Adrenal gland (tissue), 9 donors: ENCODE measurements at regions not wholly inside any gene's neighbourhood (a gene's known extent, or its start where the extent isn't known, plus 50 kb on each side); places are given as distances from the start of the nearest gene placed in this dataset.

ENCODE experiments used
- DNase-seq, 7 donors: peaks; one replicate each; pipeline ENCODE4 v3.0.0-alpha.2; 2019 to 2020
- H3K27ac ChIP-seq, 5 donors: fragments of 200-600 bp; sonication (generic) in 4 of 5; 1 replicate in 3 of 5; 2 replicates in 2 of 5; pipeline versions ENCODE4 v1.5.1 to v1.8.0; 2016 to 2020; ENCODE audit warnings: mild to moderate bottlenecking in 1 of 5
- H3K27me3 ChIP-seq: fragments of 200-600 bp; 2 replicates; pipeline ENCODE4 v1.8.0; 2021
- H3K36me3 ChIP-seq, 2 donors: fragments of 200-600 bp; replicated peaks in 1 of 2; 1 replicate in 1 of 2; 2 replicates in 1 of 2; pipeline versions ENCODE4 v1.5.1 to v1.8.0; 2018 to 2022
- H3K4me1 ChIP-seq, 2 donors: fragments of 200-600 bp; replicated peaks in 1 of 2; 1 replicate in 1 of 2; 2 replicates in 1 of 2; pipeline versions ENCODE4 v1.5.1 to v1.8.0; 2018 to 2021
- H3K4me3 ChIP-seq, 4 donors: fragments of 200-600 bp; sonication (generic) in 3 of 4; one replicate each; pipeline ENCODE4 v1.5.1; 2016 to 2018
- H3K9me3 ChIP-seq, 3 donors: fragments of 200-600 bp; sonication (generic) in 1 of 3; replicated peaks in 1 of 3; 1 replicate in 2 of 3; 2 replicates in 1 of 3; pipeline versions ENCODE4 v1.5.1 to v1.8.0; 2016 to 2021
- CTCF ChIP-seq, 6 experiments: fragments of 450-650 bp in 4 of 6; fragments of 200-600 bp in 2 of 6; sonication (generic) in 1 of 6; IDR thresholded peaks; 1 replicate in 5 of 6; 2 replicates in 1 of 6; pipeline versions ENCODE4 v1.5.1 to v1.8.0; 2016 to 2021; ENCODE audit warnings: antibody characterized with exemption in 6 of 6, mild to moderate bottlenecking in 2 of 6, moderate library complexity in 1 of 6
- POLR2A ChIP-seq, 2 donors: fragments of 450-650 bp; IDR thresholded peaks; one replicate each; pipeline ENCODE4 v1.6.1; 2017; ENCODE audit warnings: antibody characterized with exemption in 2 of 2, mild to moderate bottlenecking in 2 of 2, moderate library complexity in 1 of 2
- WGBS, 4 donors: extraction: QIAGEN DNeasy Blood & Tissue Kit in 2 of 4; methylation state at CpG; one replicate each; pipeline versions ENCODE4 v1.1.5 to v1.1.7; 2013 to 2017; 5-methylcytosine and 5-hydroxymethylcytosine counted together
- intact Hi-C, 2 donors: fragments of 100-400 bp; cut with DNase I; formaldehyde crosslinking; loops; one replicate each; pipeline versions ENCODE4 v1.14.1 to v1.15.0; 2022 to 2023
- donor health status: healthy with polysubstance abuse.
- donor health status: Bipolar disorder and iron deficiency.
- donor health status: DM: yes; HTN: yes; CAD: no.
- donor health status: DM: no; HTN: no; CAD: no.
- donor health status: DM: no; HTN: no; CAD: no.

- Histone ChIP-seq H3K4me1 (peaks cover 6 to 7% of the 10 kb centered on the region in 2 donors), H3K27me3 (no peaks in the 10 kb centered on the region), H3K36me3 (no peaks in the 10 kb centered on the region), H3K4me3 (no peak overlapping the region), H3K9me3 (no peaks in the 10 kb centered on the region), H3K27ac (no peak overlapping the region)
- 60 to 82% (median 73%) methylated on average over 2 to 3 of the region's 3 CpGs for WGBS, 4 donors
- no peak for TF ChIP-seq CTCF (IDR thresholded peaks at IDR 0.05)
- intact Hi-C loops = no loop called here
- no peak for DNase-seq
Observed at GRCh38 chr5:13382232-13382631, 562.3 kb downstream of the DNAH5 start.

DNA sequence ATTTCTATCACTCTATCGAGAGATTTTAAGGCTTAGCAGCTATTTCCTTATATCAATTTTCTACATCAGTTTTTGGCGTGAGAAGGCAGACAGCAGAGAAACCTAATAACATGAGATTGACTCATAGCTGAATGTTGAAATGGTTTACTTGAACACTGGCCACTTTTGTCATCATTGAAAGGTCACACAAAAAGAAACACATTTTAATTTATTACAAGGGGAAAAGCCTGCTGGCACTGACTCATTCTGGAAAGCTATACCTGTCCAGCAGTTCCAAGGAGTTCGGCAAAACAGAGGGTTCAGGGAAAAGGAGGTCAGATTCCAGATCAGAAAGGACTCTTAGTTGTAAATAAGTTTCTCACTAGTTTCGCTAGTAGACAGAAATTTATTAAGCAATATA lies 566.4 kb downstream of the DNAH5 start:
- peak; percentile 33 to 71 (median 54) for DNase-seq
- intact Hi-C loops = no loop called here
- Histone ChIP-seq H3K36me3 (no peaks in the 10 kb centered on the region), H3K4me3 (no peak overlapping the region), H3K27me3 (no peaks in the 10 kb centered on the region), H3K4me1 (peaks cover 8 to 10% of the 10 kb centered on the region in 2 donors), H3K9me3 (no peaks in the 10 kb centered on the region), H3K27ac (peak overlapping the region in 4 of 5 donors; percentile 32 to 49 (median 36))
- 38 to 49% (median 43%) methylated on average over 4 of the region's 4 CpGs for WGBS, 4 donors
- TF ChIP-seq CTCF (IDR thresholded peaks at IDR 0.05) (no peak), POLR2A (IDR thresholded peaks at IDR 0.05) (no peak)

DNA sequence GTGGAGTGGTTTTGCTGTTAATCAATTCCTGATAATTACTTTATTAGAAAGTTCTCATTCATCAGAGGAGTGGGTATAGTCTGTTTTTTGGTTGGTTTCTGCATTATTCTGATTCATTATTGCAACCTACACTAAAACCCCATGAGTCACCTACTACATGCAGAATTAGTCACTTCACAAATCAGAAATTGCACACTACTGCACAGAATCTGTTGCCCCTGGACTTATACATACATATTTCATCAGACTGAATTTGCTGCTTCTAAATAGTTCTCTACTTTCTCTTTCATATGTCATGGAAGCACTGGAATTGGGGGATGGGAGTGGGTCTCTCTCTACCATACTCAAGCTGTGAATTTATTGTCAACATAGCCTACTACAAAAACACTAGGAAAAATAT lies 585.1 kb downstream of the DNAH5 start:
- Histone ChIP-seq H3K4me3 (no peak overlapping the region), H3K27me3 (no peaks in the 10 kb centered on the region), H3K4me1 (no peaks in the 10 kb centered on the region), H3K9me3 (peaks cover 0 to 7% (median 0%) of the 10 kb centered on the region in 3 donors), H3K27ac (no peak overlapping the region), H3K36me3 (no peaks in the 10 kb centered on the region)
- intact Hi-C loops = no loop called here
- TF ChIP-seq POLR2A (IDR thresholded peaks at IDR 0.05) (no peak), CTCF (IDR thresholded peaks at IDR 0.05) (no peak)
- DNase-seq = no peak

GRCh38 chr5:13358342-13358741 lies 586.1 kb downstream of the DNAH5 start:
- Histone ChIP-seq H3K27me3 (no peaks in the 10 kb centered on the region), H3K9me3 (peaks cover 0 to 7% (median 0%) of the 10 kb centered on the region in 3 donors), H3K36me3 (no peaks in the 10 kb centered on the region), H3K4me1 (no peaks in the 10 kb centered on the region), H3K4me3 (no peak overlapping the region), H3K27ac (no peak overlapping the region)
- intact Hi-C loops = no loop called here
- DNase-seq = no peak
- TF ChIP-seq POLR2A (IDR thresholded peaks at IDR 0.05) (no peak), CTCF (IDR thresholded peaks at IDR 0.05) (no peak)
